ENCODE measurements at regions not wholly inside any gene's neighbourhood (a gene's known extent, or its start where the extent isn't known, plus 50 kb on each side); places are given as distances from the start of the nearest gene placed in this dataset.

- TF ChIP-seq MAX (IDR thresholded peaks at IDR 0.05; ENCODE audit: insufficient read depth, insufficient read length) (no peak), FOS (IDR thresholded peaks at IDR 0.05; ENCODE audit: borderline replicate concordance, insufficient read depth, low read length) (no peak), JUN (IDR thresholded peaks at IDR 0.05; ENCODE audit: borderline replicate concordance, insufficient read depth, insufficient read length, low read depth) (no peak), POLR2AphosphoS5 (IDR thresholded peaks at IDR 0.05; ENCODE audit: insufficient read depth, low read depth, low read length) (no peak), EZH2 (IDR thresholded peaks at IDR 0.05; ENCODE audit: borderline replicate concordance, low read depth, low read length, severe bottlenecking) (no peak), CTCF (IDR thresholded peaks at IDR 0.05; ENCODE audit: extremely low read depth in 1 of 2, insufficient read depth in 1 of 2, low read depth in 1 of 2, low read length in 2 of 2) (no peak), MYC (IDR thresholded peaks at IDR 0.05; ENCODE audit: low read depth, low read length) (no peak), POLR2A (IDR thresholded peaks at IDR 0.05; ENCODE audit: low read depth, low read length) (no peak), GATA2 (IDR thresholded peaks at IDR 0.05; ENCODE audit: insufficient read depth, insufficient read length, low read depth, low read length) (no peak)
Observed at GRCh38 chr18:34077599-34077998, 147.1 kb downstream of the NOL4 start.

More at GRCh38 chr18:34077599-34077998, 147.1 kb downstream of the NOL4 start:
- no peaks in the 10 kb centered on the region for H4K20me1 ChIP-seq (replicated peaks; ENCODE audit: control insufficient read depth, extremely low read depth, insufficient read depth, low read length)
- BruUV-seq (replicated peaks), result no TSS peak
- no peak overlapping the region for H3K27ac ChIP-seq (ENCODE audit: insufficient read depth, low read depth, low read length)
- no peaks in the 10 kb centered on the region for H3K4me1 ChIP-seq (ENCODE audit: control insufficient read depth, extremely low read depth, insufficient read depth, low read length)
- ChIA-PET POLR2A (no interaction called here), CTCF (no interaction called here)
- no peak for DNase-seq (ENCODE audit: low read depth, low spot score)
- H3K9me1 ChIP-seq (replicated peaks; ENCODE audit: control insufficient read depth, extremely low read depth, insufficient read depth, low read length), result no peaks in the 10 kb centered on the region
- intact Hi-C loops (cut with micrococcal nuclease) (no loop called here), dilution Hi-C loops (cut with MboI; ENCODE audit: extremely low pct_ligation_motif_present, low sequenced_read_pairs) (no loop called here)
- no peaks in the 10 kb centered on the region for H3K9me3 ChIP-seq (replicated peaks; ENCODE audit: control insufficient read depth, insufficient read depth, low read length)
- no peak overlapping the region for H2AFZ ChIP-seq (ENCODE audit: low read depth, low read length)
- no peak overlapping the region for H3K9ac ChIP-seq (replicated peaks; ENCODE audit: extremely low read depth, insufficient read depth, low read length)
- H3K4me3 ChIP-seq (replicated peaks in 1 of 3; ENCODE audit: insufficient read depth in 1 of 3, low read depth in 1 of 3, low read length in 3 of 3), result no peak overlapping the region
- no peak for FAIRE-seq
- H3K79me2 ChIP-seq (ENCODE audit: control insufficient read depth, insufficient read depth, low read length), result no peaks in the 10 kb centered on the region
- H3K36me3 ChIP-seq (ENCODE audit: control insufficient read depth in 2 of 2, extremely low read depth in 1 of 2, insufficient read depth in 2 of 2, low read length in 2 of 2), result no peaks in the 10 kb centered on the region
- H3K27me3 ChIP-seq (ENCODE audit: control insufficient read depth in 2 of 2, insufficient read depth in 2 of 2, low read length in 2 of 2), result peaks cover 0 to 2% of the 10 kb centered on the region in 2 experiments
- no peak overlapping the region for H3K4me2 ChIP-seq (ENCODE audit: insufficient read depth, low read length)

Data from endothelial cell of umbilical vein (primary cell).